Upper lobe of left lung (tissue), 4 donors: ENCODE measurements at regions not wholly inside any gene's neighbourhood (a gene's known extent, or its start where the extent isn't known, plus 50 kb on each side); places are given as distances from the start of the nearest gene placed in this dataset.
"Not testable (repeated sequence)": the region's sequence is repeated elsewhere in the genome, so short reads cannot be mapped to it uniquely, and the experiment has no call there.

ENCODE experiments used
- EP300 ChIP-seq, 4 donors: sonication (generic); formaldehyde crosslinking; IDR thresholded peaks; one replicate each; pipeline ENCODE4 v1.5.1; 2017; ENCODE audit warnings: antibody characterized with exemption in 4 of 4, control low read depth in 2 of 4
- POLR2A ChIP-seq, 4 donors: fragments of 450-650 bp; IDR thresholded peaks; one replicate each; pipeline ENCODE4 v1.5.1; 2016 to 2017; ENCODE audit warnings: antibody characterized with exemption in 4 of 4, mild to moderate bottlenecking in 2 of 4
- TF ChIP-seq, protein P1 (sequence below), 6 experiments: fragments of 450-650 bp in 4 of 6; fragments of 200-600 bp in 2 of 6; sonication (generic) in 2 of 6; IDR thresholded peaks; one replicate each; pipeline ENCODE4 v1.5.1; 2016 to 2019; ENCODE audit warnings: antibody characterized with exemption in 6 of 6

DNA sequence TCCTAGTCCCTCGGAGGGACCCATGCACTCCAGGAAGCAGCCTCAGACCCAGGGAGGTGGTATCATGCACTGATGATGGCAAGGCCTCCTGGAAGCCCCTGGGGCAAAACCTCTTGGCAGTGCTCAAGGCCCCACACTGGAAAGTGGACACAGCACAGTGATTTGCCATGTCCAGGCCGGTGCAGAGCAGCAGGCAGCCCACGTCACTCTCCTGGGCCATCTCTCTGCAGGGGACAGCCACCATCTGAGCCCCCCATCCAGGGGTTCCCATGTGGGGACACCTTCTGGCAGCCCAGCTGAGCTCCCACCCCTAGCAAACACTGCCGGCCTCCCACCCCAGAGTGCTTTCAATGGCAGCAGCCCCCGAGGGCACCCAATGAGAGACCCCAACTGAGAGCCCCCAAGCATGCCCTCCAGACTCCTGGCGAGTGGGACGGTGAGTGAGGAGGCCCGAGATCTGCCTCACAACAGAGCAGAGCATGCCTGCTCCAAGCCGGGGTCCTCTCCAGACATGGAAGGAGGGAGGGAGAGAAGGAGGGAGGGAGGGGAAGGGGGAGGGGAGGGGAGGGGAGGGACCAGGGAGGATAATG is 116.5 kb upstream of the FOXD4L5 start:
- TF ChIP-seq, protein P1, sequence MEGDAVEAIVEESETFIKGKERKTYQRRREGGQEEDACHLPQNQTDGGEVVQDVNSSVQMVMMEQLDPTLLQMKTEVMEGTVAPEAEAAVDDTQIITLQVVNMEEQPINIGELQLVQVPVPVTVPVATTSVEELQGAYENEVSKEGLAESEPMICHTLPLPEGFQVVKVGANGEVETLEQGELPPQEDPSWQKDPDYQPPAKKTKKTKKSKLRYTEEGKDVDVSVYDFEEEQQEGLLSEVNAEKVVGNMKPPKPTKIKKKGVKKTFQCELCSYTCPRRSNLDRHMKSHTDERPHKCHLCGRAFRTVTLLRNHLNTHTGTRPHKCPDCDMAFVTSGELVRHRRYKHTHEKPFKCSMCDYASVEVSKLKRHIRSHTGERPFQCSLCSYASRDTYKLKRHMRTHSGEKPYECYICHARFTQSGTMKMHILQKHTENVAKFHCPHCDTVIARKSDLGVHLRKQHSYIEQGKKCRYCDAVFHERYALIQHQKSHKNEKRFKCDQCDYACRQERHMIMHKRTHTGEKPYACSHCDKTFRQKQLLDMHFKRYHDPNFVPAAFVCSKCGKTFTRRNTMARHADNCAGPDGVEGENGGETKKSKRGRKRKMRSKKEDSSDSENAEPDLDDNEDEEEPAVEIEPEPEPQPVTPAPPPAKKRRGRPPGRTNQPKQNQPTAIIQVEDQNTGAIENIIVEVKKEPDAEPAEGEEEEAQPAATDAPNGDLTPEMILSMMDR (IDR thresholded peaks at IDR 0.05), result not testable (repeated sequence)
- not testable (repeated sequence) for TF ChIP-seq POLR2A, EP300 (IDR thresholded peaks at IDR 0.05)
